Stimulated activated naive CD8-positive, alpha-beta T cell treated with anti-CD3 and anti-CD28 coated beads, Interleukin-15, Interleukin-2, amounts not matched to agents 100 ng/mL and 50 ng/mL, for 24 hours (primary cell): ENCODE measurements at regions not wholly inside any gene's neighbourhood (a gene's known extent, or its start where the extent isn't known, plus 50 kb on each side); places are given as distances from the start of the nearest gene placed in this dataset.

ENCODE experiments used
- H3K27ac Mint-ChIP-seq: one replicate; pipeline ENCODE4 v1.8.0; 2021; ENCODE audit warnings: mild to moderate bottlenecking, mixed read lengths
- H3K27me3 Mint-ChIP-seq: one replicate; pipeline ENCODE4 v1.8.0; 2021; ENCODE audit warnings: mixed read lengths
- H3K36me3 Mint-ChIP-seq: one replicate; pipeline ENCODE4 v1.8.0; 2021; ENCODE audit warnings: low read depth, mixed read lengths
- H3K4me1 Mint-ChIP-seq: one replicate; pipeline ENCODE4 v1.8.0; 2021; ENCODE audit warnings: low read depth, mixed read lengths
- H3K4me3 Mint-ChIP-seq: one replicate; pipeline ENCODE4 v1.8.0; 2021; ENCODE audit warnings: mild to moderate bottlenecking, mixed read lengths
- H3K9me3 Mint-ChIP-seq: one replicate; pipeline ENCODE4 v1.8.0; 2021; ENCODE audit warnings: mixed read lengths

GRCh38 chr9:21747175-21747574 lies 55.3 kb upstream of the MTAP start:
- Mint-ChIP-seq H3K9me3 (no peaks in the 10 kb centered on the region), H3K4me3 (no peak overlapping the region), H3K4me1 (no peaks in the 10 kb centered on the region), H3K36me3 (no peaks in the 10 kb centered on the region), H3K27me3 (peaks cover 33% of the 10 kb centered on the region), H3K27ac (no peak overlapping the region)

DNA sequence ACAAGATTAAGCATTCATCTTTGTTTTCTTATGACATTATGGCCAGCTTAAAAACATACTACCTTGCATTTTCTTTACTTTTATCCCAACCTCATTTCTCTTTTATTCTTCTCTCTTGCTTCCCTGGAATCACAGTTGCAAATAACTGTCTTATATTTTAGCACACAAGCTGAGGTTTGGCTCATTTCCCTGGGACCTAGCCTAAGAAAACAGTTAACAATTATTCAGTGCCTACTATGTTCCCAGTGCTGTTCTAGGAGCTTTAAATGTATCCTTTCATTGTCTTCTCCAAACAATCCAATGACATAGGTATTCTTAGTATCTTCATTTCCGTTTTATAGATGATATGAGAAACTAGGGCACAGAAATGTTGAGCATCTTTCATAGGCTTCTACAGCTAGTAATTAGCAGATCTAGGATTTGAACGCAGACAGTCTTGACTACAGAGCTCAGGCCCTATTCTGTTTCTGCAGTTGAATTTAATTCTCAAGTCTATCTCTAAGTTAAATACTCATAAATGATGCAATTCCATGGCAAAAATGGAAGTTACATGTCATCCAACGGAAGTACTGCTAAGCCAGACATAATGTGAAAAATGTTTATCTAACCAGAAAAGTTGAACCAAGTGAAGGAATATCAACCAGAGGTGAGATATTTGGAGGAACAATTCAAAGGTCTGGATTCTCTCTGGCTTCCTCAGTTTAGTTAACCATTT lies 52.3 kb upstream of the MTAP start:
- peaks cover 41% of the 10 kb centered on the region for H3K27me3 Mint-ChIP-seq
- no peaks in the 10 kb centered on the region for H3K36me3 Mint-ChIP-seq
- H3K4me1 Mint-ChIP-seq: no peaks in the 10 kb centered on the region
- no peak overlapping the region for H3K4me3 Mint-ChIP-seq
- H3K9me3 Mint-ChIP-seq: no peaks in the 10 kb centered on the region
- no peak overlapping the region for H3K27ac Mint-ChIP-seq

- Mint-ChIP-seq H3K9me3 (no peaks in the 10 kb centered on the region), H3K27ac (no peak overlapping the region), H3K27me3 (peaks cover 56% of the 10 kb centered on the region)
Observed at GRCh38 chr9:21751998-21752397, 50.4 kb upstream of the MTAP start.

More at GRCh38 chr9:21751998-21752397, 50.4 kb upstream of the MTAP start:
- H3K4me1 Mint-ChIP-seq: no peaks in the 10 kb centered on the region
- no peaks in the 10 kb centered on the region for H3K36me3 Mint-ChIP-seq
- no peak overlapping the region for H3K4me3 Mint-ChIP-seq
